PC-9 (cell line): ENCODE measurements at regions not wholly inside any gene's neighbourhood (a gene's known extent, or its start where the extent isn't known, plus 50 kb on each side); places are given as distances from the start of the nearest gene placed in this dataset.
"Not testable (repeated sequence)": the region's sequence is repeated elsewhere in the genome, so short reads cannot be mapped to it uniquely, and the experiment has no call there.

ENCODE experiments used
- EZH2 ChIP-seq: fragments of 200-600 bp; sonication (generic); IDR thresholded peaks from 2 replicates; pipeline ENCODE4 v1.8.0; 2017; ENCODE audit warnings: antibody characterized with exemption, low read depth
- TF ChIP-seq, protein P1 (sequence below): fragments of 200-600 bp; sonication (generic); conservative IDR thresholded peaks from 2 replicates; pipeline ENCODE4 v1.6.1; 2017; ENCODE audit warnings: mixed run types, antibody characterized with exemption, mild to moderate bottlenecking, moderate library complexity

- not testable (repeated sequence) for TF ChIP-seq EZH2
- TF ChIP-seq, protein P1, sequence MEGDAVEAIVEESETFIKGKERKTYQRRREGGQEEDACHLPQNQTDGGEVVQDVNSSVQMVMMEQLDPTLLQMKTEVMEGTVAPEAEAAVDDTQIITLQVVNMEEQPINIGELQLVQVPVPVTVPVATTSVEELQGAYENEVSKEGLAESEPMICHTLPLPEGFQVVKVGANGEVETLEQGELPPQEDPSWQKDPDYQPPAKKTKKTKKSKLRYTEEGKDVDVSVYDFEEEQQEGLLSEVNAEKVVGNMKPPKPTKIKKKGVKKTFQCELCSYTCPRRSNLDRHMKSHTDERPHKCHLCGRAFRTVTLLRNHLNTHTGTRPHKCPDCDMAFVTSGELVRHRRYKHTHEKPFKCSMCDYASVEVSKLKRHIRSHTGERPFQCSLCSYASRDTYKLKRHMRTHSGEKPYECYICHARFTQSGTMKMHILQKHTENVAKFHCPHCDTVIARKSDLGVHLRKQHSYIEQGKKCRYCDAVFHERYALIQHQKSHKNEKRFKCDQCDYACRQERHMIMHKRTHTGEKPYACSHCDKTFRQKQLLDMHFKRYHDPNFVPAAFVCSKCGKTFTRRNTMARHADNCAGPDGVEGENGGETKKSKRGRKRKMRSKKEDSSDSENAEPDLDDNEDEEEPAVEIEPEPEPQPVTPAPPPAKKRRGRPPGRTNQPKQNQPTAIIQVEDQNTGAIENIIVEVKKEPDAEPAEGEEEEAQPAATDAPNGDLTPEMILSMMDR = not testable (repeated sequence)
Measured at GRCh38 chr16:29229616-29230005, 176.9 kb downstream of the NPIPB11 start.
